Anterior cingulate cortex (tissue), 58 donors: ENCODE measurements at regions not wholly inside any gene's neighbourhood (a gene's known extent, or its start where the extent isn't known, plus 50 kb on each side); places are given as distances from the start of the nearest gene placed in this dataset.

Source experiments
- DNase-seq, 58 donors: peaks; one replicate each; lab custom pipeline; 2025; lab: John Stamatoyannopoulos, UW

- DNase-seq, result no peak
Observed at GRCh38 chr15:94105760-94106159, 125.6 kb upstream of the MCTP2 start.

GRCh38 chr15:94100863-94101262 is 130.5 kb upstream of the MCTP2 start:
- no peak for DNase-seq

GRCh38 chr15:94099574-94099960 is 131.8 kb upstream of the MCTP2 start:
- no peak for DNase-seq

- DNase-seq, result no peak
Observed at GRCh38 chr15:94098921-94099573, 132.3 kb upstream of the MCTP2 start.

GRCh38 chr15:94097552-94097951 is 133.8 kb upstream of the MCTP2 start:
- DNase-seq, result no peak

GRCh38 chr15:94094310-94094709 is 137.1 kb upstream of the MCTP2 start:
- no peak for DNase-seq

- DNase-seq, result no peak
Observed at GRCh38 chr15:94086341-94086740, 145.0 kb upstream of the MCTP2 start.

GRCh38 chr15:94083467-94084052 is 147.8 kb upstream of the MCTP2 start:
- DNase-seq, result no peak

- no peak for DNase-seq
Observed at GRCh38 chr15:94081829-94082228, 149.5 kb upstream of the MCTP2 start.

- DNase-seq, result no peak
Observed at GRCh38 chr15:94080989-94081605, 150.3 kb upstream of the MCTP2 start.

GRCh38 chr15:94080416-94080815 is 150.9 kb upstream of the MCTP2 start:
- DNase-seq, result no peak

- no peak for DNase-seq
Observed at GRCh38 chr15:94079968-94080367, 151.4 kb upstream of the MCTP2 start.

GRCh38 chr15:94079459-94079858 is 151.9 kb upstream of the MCTP2 start:
- DNase-seq, result no peak

GRCh38 chr15:94077938-94078337 is 153.4 kb upstream of the MCTP2 start:
- no peak for DNase-seq

GRCh38 chr15:94075349-94075748 is 156.0 kb upstream of the MCTP2 start:
- no peak for DNase-seq

GRCh38 chr15:94070356-94071295 is 160.7 kb upstream of the MCTP2 start:
- peak in 13 of 58 donors; percentile 1 to 16 (median 5) for DNase-seq

GRCh38 chr15:94069844-94070243 is 161.5 kb upstream of the MCTP2 start:
- no peak for DNase-seq

- no peak for DNase-seq
Observed at GRCh38 chr15:94066811-94067210, 164.6 kb upstream of the MCTP2 start.

- DNase-seq, result no peak
Observed at GRCh38 chr15:94066046-94066445, 165.3 kb upstream of the MCTP2 start.

GRCh38 chr15:94064676-94065313 is 166.6 kb upstream of the MCTP2 start:
- DNase-seq, result no peak

GRCh38 chr15:94061041-94061440 is 170.3 kb upstream of the MCTP2 start:
- no peak for DNase-seq
